Activated T-helper 1 cell treated with Interleukin-2 at 50 U/mL for 16 hours (primary cell): ENCODE measurements at regions not wholly inside any gene's neighbourhood (a gene's known extent, or its start where the extent isn't known, plus 50 kb on each side); places are given as distances from the start of the nearest gene placed in this dataset.

Experiments
- DNase-seq: peaks from one replicate; pipeline ENCODE4 v3.0.0-alpha.2; 2020; ENCODE audit warnings: low read depth

DNA sequence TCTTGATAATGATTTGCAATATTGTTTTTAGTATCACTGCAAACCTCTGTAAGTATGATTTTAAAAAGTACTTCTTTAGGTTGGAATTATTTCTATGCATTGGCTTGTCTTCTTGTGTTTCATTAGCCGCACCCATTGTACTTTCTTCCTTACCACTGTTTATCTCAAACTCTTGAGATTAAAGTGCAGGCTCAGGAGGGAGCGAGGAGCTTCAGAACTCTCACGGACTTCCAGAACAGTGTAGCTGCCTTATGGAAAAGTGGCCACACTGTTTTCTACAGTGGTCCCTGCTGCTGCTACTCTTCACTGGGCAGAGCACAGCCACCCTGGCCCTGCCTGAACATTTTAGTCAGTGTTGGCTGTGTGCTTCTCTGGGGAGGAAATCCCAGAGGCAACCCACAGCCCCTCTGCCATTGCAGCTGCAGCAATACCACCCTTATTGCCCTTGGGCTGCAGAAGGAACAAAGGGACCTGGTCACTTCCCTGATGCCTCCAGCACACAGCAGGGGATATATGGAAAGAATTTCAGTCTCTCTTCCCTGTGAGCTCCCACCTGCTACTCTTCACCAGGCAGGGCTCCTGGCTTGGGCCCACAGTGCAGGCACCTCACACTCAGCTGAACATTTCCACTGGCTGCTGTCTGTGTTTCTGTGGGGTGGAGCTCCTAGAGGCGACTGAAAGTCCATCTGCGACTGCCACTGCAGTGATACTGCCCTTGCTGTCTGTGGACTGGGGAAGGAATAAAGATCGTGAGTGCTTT lies 91.7 kb upstream of the MAP3K4 start:
- DNase-seq = no peak

DNA sequence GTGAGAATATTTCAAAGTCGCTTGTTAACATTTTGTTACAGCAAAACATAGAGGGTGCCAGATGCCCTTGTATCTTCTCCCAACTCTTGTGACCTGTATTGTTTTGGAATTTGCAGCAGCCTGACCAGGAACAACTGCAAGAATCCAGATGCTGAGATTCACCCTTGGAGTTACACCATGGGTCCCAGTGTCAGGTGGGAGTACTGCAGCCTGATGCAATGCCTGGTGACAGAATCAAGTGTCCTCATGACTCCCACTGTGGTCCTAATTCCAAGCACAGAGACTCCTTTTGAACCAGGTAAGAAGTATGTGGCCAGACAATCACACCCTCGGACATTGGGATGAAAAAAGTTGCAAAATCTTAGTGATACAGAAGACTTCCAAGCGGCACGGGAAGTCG lies 79.6 kb upstream of the MAP3K4 start:
- no peak for DNase-seq

DNA sequence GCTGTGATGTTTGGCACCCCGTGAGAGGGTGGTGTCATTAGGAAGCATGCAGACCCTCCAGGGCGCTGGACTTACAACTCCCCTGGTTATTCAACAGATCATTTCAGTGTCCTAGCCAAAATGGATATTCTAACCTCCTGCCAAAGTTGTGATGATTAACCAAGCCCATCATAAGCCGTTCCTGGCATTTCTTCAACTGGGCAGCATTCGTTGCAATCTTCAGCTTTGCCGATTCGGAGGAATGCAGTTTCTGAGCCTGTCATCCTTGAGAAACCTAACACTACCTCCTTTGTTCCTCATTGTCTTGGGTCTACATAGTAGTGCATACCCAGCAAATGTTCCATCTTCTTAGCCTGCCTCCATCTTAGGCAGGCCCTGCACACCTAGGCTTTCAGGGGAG lies 79.2 kb upstream of the MAP3K4 start:
- no peak for DNase-seq

DNA sequence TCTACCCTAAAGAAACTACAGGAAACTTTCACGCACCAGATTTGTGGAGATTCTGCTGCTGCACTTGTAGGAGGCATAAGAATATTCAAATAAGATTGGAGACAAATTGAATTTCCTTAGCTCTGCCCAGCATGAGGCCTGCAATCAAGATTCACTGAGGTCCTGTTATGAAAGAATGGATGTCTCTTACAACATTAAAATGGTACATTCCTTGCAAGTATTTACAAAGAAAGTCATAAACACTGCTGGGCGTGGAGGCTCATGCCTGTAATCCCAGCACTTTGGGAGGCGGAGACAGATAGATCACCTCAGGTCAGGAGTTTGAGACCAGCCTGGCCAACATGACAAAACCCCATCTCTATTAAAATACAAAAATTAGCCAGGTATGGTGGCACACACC lies 74.0 kb upstream of the MAP3K4 start:
- no peak for DNase-seq

DNA sequence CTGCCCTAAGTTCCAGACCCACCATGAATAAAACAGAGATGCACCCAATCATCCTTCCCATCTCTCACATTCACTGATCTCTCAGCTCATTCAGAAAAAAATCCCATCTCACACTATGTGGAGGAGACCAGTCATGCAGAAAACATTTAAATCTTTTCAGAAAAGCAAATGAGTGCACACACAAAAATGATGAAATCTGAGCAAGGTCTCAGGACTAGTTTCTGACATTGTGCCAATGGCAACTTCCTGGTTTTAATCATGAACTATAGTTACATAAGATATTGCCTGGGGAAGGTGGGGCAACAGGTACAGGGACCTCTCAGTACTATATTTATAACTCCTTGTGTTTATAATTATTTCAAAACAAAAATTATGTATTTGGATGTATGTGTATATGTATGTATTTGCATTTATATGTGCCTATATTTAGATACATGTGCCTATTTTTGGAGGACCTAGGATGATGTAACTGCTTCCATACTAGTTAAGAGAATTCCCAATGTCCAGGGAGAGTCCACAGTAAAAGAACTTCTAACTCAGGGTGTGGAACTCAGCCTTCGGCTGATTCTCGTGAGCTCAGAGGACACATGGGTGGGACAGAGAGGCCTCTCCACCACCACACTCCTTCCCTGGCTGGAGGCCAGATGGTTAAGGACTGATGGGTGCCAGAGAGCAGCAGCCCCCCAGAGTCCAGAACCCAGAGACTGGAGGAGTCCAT lies 71.7 kb upstream of the MAP3K4 start:
- DNase-seq = no peak

DNA sequence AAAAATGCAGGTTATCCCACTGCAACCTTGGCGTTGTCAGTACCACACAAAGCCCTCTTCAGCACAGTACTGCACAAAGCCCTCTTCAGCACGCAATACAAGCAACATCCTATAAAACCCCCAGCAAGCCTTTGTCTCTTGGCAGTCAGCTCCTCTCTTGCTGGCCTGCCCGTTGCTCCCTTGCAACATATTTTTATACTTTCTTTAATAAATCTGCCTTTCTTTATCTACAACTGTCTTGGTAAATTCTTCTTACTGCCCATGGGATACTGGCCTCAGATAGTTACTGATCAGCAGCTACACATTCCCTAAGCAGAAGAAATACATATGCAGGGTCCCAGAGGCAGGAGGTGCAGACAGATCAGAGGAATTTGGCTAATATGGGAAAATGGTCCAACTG lies 70.5 kb upstream of the MAP3K4 start:
- no peak for DNase-seq

DNA sequence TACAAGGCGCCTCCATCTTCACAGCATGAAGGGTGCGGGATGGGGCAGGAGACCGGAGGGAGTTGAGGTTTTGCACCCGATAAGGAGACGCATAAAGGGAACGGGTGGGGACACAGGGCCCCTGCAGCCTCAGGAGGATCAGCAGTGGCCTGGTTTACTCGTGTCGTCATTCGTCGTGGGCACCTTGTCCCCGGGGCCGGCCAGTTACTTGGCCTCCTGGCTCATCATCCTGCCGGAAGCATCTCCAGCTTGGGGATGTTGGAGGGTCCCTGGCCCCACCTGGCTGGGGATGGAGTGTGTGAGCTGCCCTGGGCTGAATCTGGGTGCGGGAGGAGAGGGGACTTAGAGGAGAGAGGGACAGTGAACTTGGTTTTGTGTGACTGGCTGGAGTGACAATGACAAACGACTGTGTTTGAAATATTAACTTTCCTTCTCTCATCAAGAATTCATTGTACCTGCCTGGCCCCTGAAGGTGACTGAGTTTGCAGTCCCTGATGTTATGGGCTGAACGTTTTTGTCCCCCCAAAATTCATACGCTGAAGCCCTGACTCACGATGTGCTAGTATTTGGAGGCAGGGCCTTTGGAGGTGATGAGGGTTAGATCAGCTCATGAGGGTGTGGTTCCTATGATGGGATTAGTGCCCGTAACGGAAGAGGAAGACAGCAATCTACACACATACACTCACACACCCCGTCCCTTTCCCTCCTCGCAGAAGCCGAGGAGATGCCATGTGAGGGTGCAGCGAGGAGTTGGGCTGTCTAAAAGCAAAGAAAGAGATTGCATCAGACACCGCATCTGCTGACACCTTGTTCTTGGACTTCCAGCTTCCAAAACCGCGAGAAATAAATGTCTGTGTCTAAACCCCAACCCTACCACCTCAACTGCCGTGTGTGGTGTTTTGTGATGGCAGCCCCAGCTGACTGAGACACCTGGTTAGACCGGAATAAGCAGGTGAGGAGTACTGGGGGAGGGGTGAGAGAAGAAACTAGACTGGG lies 65.0 kb upstream of the MAP3K4 start:
- no peak for DNase-seq

DNA sequence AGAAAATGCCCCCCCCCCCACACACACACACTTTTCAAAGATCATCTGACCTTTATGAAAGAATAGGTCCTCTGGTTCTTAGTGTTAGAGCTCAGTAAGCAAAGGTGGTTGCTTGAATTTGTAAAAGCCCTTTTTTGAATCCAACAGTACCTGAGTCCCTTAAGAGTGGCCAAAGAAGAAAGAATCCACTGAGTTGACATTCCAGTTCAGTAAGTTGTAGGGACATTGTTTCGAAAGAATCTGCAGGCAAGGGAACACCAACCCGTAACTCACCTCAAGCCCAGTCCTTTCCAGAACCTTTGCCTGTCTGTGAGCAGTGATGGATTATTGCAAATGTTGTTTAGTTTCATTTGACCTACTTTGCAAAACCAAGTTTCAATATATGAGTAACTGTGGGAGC lies 64.2 kb upstream of the MAP3K4 start:
- DNase-seq = no peak

DNA sequence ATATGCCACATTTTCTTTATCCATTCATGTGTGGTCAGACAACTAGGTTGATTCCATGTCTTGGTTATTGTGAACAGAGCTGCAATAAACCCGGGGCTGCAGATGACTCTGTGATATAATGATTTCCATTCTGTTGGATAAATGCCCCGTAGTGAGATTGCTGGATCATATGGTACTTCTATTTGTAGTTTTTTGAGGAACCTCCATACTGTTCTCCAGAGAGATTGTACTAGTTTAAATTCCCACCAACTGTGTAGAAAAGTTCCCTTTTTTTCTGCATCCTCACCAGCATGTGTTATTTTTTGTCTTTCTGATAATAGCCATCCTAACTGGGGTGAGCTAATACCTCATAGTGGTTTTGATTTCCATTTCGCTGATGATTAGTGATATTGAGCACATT lies 62.2 kb upstream of the MAP3K4 start:
- no peak for DNase-seq

DNA sequence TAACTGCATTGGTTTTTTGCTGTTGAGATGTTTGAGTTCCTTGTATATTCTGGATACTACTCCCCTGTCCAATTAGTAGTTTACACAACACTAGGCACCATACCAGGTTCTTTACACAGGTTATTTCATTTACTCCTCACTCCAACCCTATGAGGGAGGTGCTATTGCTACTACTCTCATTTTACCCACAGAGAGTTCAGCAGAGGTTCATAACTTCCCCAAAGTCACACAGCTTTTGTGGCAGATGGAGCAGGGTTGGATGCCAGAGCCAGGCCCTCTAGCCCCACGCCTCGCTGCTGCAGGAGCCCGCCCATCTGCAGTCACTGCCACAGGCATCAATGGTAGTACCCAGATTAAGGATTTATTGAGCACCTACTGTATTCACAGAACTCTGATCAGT lies 61.7 kb upstream of the MAP3K4 start:
- no peak for DNase-seq

DNA sequence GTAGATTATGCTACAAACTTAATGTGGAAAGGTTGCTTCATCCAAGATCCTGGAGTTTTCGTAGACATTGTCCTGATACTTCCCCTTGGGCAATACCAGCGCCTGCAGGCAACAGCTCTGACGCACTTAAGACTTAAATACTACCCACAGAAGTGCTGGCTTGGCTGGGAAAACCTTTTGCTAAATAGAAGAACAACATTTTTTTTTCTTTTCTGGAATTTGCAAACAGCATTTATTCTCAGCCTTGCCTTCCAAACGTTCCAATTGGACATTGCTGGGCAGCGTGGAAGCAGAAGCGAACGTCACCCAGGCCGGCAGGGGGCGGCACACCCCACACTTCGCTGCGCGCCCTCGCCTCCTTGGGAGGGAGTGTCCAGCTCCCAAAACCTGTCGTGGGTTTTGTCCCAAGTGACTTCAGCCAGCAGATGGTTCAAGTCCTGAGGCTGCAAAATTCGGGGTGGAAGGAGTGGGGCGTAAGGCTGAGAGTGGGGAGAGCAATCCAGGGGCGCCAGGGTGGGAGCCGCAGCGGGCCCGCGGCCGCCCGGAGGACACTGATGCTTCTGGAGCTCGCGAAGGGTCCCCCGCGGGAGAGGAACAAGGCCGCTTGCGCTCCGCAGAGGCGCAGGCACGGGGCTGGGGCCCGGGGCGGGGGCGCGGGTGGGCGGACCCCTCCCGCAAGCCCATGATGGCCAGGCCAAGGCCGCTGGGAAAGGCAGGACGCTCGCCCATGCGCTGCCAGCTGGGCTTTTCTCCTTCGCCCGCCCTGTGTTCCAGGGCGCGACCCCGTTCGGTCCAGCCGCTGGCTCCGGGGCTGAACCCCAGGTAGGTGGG lies 60.8 kb upstream of the MAP3K4 start:
- DNase-seq = peak; percentile 30

DNA sequence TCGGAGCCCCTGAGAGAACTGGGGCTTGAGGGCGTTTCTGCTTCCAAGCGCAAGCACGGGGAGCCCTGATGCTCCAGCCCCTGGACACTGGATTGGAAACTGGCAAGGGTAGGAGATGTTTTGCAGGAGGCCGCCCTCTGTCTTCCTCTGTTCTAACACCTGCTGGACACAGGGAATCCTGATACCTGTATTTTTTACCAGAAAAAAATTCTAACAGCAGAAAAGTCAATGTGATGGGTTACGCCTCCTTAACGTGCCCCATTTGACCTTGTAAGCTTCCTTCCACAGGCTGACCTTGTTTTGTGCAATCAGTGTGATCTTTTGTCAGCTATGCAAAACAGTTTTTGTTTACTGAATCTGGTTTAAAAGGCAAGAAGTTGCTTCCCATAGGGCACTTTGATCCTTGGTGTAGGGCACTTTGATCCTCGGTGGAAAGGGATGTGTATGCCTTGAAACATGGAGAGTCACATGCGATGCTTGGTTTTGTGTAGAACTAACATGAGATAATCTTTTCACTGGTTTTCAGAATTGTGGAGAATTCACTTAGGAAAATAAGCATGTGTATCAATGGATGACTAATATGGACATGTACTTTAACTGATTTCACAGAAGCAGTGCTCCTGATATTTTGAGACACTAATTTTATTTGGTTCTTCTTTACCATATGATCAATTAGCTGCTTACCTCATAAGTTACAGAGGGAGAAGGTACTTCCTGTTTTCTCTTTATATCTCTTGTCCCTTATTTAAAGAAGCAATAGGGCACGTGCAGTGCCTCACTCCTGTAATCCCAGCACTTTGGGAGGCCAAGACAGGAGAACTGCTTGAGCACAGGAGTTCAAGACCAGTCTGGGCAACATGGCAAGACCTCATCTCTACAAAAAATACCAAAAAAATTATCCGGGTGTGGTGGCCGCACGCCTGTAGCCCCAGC lies 59.9 kb upstream of the MAP3K4 start:
- DNase-seq = no peak

DNA sequence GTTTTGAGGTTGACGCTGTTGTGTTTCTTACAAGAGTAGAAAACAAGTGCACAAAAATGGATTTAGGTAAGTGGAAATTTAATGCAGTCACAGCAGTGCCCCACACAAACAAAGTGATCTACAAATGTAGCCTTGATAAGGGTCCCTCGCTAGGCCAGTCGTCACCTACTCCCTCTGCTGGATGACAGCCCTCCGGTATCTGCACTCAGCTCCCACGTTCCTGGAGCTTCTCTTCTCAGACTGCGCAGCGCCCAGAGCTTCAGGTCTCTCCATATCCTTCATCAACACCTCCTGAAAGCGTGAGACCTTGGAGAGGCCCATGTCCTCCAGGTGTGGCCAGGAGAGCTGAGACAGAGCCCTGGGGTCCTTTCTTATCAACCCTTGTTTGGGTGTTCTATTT lies 58.3 kb upstream of the MAP3K4 start:
- no peak for DNase-seq

DNA sequence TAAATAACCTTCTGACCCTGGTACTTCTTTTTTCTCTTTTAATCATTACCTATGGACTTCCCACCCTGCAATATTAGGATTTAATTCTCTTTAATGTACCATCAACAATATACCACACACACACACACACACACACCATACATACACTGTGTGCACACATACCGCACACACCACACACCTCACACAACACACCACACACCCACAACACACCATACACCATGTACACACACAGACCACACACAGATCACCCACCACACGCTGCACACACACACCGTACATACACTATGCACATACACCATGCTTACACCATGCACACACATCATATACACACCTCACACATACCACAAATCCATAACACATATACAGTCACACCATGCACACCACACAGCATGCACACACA lies 57.4 kb upstream of the MAP3K4 start:
- no peak for DNase-seq

DNA sequence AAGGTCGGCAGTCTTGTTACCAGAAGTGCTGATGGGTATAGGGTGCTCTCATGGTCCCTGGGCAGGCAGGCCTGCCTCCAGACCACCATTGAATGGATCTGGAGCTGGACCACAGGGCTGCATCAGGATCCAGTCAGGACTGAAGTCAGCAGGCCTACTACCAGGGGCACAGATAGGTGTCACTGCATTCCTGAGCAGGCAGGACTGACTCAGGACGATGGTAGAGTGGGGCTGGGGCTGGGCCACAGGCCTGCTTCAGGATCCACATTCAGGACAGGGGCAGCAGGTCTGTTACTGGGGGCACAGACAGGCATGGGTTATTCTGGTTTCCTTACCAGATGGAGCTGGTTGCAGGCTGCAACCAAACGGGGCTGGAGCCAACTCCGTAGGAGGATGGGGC lies 51.4 kb upstream of the MAP3K4 start:
- DNase-seq = no peak
